ENCODE measurements at regions not wholly inside any gene's neighbourhood (a gene's known extent, or its start where the extent isn't known, plus 50 kb on each side); places are given as distances from the start of the nearest gene placed in this dataset.

DNA sequence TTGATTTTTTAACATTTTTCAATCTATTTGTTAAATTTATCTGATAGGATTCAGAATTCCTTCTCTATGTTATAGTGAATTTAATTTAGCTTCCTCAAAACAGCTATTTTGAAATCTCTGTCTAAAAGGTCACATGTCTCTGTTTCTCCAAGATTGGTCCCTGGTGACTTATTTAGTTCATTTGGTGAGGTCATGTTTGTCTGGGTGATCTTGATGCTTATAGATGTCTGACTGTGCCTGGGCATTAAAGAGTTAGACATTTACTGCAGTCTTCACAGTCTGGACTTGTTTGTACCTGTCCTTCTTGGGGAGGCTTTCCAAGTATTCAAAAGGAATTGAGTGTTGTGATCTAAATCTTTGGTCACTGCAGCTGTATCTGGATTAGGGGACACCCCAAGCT, 169.5 kb upstream of the C2CD4B start:
- FAIRE-seq (no peak), DNase-seq (ENCODE audit: insufficient read length, low spot score) (no peak)
- TF ChIP-seq POLR2A (IDR thresholded peaks at IDR 0.05; ENCODE audit: low read depth, low read length): no peak
- no peak for TF ChIP-seq PAX5 (IDR thresholded peaks at IDR 0.05; ENCODE audit: insufficient read depth, low read length, severe bottlenecking)
- no peak for TF ChIP-seq POU2F2 (IDR thresholded peaks at IDR 0.05; ENCODE audit: low read depth, low read length)

DNA sequence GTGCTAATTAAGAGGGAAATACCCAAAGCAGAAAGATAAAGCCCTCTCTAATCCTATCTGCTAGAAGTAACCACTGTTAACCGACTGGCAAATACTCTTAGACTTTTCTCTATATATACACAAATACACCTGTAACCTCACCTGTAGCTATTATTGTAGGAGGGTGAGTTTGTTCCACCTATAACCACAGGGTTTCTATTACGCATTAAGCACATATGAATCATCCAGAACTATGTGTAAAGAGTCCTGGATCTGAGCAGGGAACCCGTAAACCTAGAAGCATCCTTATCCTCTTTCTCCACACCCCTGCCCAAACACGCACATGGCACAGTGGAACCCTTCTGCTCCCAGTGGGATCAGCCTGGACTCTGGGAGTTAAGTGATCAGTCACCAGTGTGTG, 172.8 kb upstream of the C2CD4B start:
- TF ChIP-seq SPI1 (IDR thresholded peaks at IDR 0.05; ENCODE audit: low read depth, low read length) (no peak), PAX5 (IDR thresholded peaks at IDR 0.05; ENCODE audit: insufficient read depth, low read length, severe bottlenecking) (no peak), POLR2A (IDR thresholded peaks at IDR 0.05; ENCODE audit: low read depth, low read length) (no peak), POLR2AphosphoS5 (IDR thresholded peaks at IDR 0.05; ENCODE audit: low read depth, low read length) (no peak), TAF1 (IDR thresholded peaks at IDR 0.05; ENCODE audit: low read depth, low read length) (no peak), POU2F2 (IDR thresholded peaks at IDR 0.05; ENCODE audit: low read depth, low read length) (no peak)
- no peak for DNase-seq (ENCODE audit: insufficient read length, low spot score)
- FAIRE-seq: no peak

DNA sequence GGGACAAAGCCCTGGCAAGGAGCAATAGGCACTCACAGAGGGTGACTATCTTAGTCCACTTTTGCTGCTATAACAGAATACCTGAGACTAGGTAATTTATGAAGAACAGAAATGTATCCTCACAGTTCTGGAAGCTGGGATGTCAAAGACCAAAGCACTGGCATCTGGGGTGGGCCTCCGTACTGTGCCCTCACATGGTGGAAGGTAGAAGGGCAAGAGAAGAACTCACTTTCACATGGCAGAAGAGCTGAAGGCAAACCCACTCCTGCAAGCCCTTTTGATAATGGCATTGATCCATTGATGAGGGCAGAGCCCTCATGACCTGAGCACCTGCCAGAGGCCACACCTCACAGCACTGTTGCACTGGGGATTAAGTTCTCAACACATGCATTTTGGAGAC, 173.4 kb upstream of the C2CD4B start:
- TF ChIP-seq PAX5 (IDR thresholded peaks at IDR 0.05; ENCODE audit: insufficient read depth, low read length, severe bottlenecking): no peak
- no peak for TF ChIP-seq SPI1 (IDR thresholded peaks at IDR 0.05; ENCODE audit: low read depth, low read length)
- TF ChIP-seq POLR2AphosphoS5 (IDR thresholded peaks at IDR 0.05; ENCODE audit: low read depth, low read length): no peak
- TF ChIP-seq POU2F2 (IDR thresholded peaks at IDR 0.05; ENCODE audit: low read depth, low read length): no peak
- TF ChIP-seq TAF1 (IDR thresholded peaks at IDR 0.05; ENCODE audit: low read depth, low read length): no peak
- TF ChIP-seq POLR2A (IDR thresholded peaks at IDR 0.05; ENCODE audit: low read depth, low read length): no peak
- no peak for FAIRE-seq
- no peak for DNase-seq (ENCODE audit: insufficient read length, low spot score)

DNA sequence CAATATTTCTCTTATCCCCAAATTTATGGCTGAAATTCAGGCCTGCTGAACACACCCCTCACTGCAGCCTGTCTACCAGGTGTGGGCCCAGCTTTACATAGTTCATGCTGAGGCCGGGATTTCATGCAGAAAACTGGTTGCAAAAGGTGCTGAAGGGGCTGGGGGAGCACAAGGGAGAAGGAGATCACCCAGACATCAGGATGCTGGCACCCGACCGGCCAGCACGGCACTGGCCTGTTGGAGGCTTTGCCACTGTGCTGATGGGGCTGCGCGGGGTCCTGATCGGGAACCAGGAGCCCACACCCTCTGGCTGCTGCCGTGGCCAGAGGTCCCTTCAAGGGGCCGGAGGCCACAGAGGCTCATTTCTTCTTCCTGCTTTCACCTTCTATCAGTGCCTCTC, 177.9 kb upstream of the C2CD4B start:
- FAIRE-seq: no peak
- no peak for DNase-seq (ENCODE audit: insufficient read length, low spot score)

DNA sequence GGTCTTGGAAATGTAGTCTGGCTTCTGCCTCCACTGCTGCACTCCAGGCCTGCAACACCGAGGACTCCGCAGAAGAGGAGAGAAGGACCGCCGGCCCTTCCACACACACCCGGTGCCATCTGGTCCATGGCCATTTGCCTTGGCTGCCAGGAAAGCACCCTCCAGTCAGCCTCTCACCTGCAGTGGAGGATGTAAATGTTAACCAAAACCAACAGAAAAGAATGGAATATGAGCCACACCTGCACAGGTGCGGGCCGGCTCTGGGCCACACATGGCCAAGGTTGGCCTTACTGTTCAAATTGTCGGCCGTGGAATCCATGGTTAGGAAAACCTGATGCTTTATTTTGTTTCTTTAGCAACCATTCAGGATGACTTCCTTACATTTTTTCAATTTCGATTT, 178.3 kb upstream of the C2CD4B start:
- TF ChIP-seq POLR2AphosphoS5 (IDR thresholded peaks at IDR 0.05; ENCODE audit: low read depth, low read length): no peak
- no peak for TF ChIP-seq TAF1 (IDR thresholded peaks at IDR 0.05; ENCODE audit: low read depth, low read length)
- TF ChIP-seq POLR2A (IDR thresholded peaks at IDR 0.05; ENCODE audit: low read depth, low read length): no peak
- TF ChIP-seq SPI1 (IDR thresholded peaks at IDR 0.05; ENCODE audit: low read depth, low read length): no peak
- no peak for TF ChIP-seq POU2F2 (IDR thresholded peaks at IDR 0.05; ENCODE audit: low read depth, low read length)
- no peak for TF ChIP-seq PAX5 (IDR thresholded peaks at IDR 0.05; ENCODE audit: insufficient read depth, low read length, severe bottlenecking)
- DNase-seq (ENCODE audit: insufficient read length, low spot score) (no peak), FAIRE-seq (no peak)

More for the DNA sequence above, 177.9 kb upstream of the C2CD4B start:
- TF ChIP-seq POLR2AphosphoS5 (IDR thresholded peaks at IDR 0.05; ENCODE audit: low read depth, low read length) (no peak), POU2F2 (IDR thresholded peaks at IDR 0.05; ENCODE audit: low read depth, low read length) (no peak), TAF1 (IDR thresholded peaks at IDR 0.05; ENCODE audit: low read depth, low read length) (no peak), POLR2A (IDR thresholded peaks at IDR 0.05; ENCODE audit: low read depth, low read length) (no peak), SPI1 (IDR thresholded peaks at IDR 0.05; ENCODE audit: low read depth, low read length) (no peak), PAX5 (IDR thresholded peaks at IDR 0.05; ENCODE audit: insufficient read depth, low read length, severe bottlenecking) (no peak)

DNA sequence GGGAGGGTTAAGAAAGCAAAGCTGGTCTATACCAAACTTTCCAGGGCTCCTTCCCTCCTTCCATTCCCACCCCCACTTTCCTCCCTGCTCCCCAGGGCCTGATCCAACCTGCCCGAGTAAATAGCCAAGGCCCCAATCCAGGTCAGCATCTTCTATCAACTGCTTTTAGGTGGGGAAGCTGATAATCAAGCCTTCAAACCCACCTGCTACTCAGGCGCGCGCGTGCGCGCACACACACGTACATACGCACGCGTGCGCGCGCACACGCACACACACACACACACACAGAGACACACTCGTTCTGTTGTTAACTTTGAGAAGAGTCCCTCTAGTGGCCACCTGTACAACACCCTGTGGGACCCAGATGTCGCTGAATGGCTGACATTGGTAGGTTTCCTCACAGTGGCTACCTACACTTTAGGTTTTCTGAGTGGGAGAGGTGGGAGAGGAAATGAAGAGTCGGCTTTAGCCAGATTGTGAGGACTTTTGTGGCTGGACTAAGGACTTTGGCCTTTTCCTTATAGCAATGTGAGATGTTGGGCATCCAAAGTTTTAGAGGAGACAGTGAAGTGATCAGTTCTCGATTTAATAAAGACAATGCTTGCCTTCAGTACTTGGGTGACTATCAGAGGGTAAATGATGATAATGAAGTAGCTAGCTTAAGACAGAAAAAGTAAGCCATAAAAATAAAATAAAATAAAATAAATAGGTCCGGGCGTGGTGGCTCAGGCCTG, 179.9 kb upstream of the C2CD4B start:
- TF ChIP-seq TAF1 (IDR thresholded peaks at IDR 0.05; ENCODE audit: low read depth, low read length) (no peak), POLR2AphosphoS5 (IDR thresholded peaks at IDR 0.05; ENCODE audit: low read depth, low read length) (no peak), SPI1 (IDR thresholded peaks at IDR 0.05; ENCODE audit: low read depth, low read length) (no peak), POLR2A (IDR thresholded peaks at IDR 0.05; ENCODE audit: low read depth, low read length) (no peak), PAX5 (IDR thresholded peaks at IDR 0.05; ENCODE audit: insufficient read depth, low read length, severe bottlenecking) (no peak), POU2F2 (IDR thresholded peaks at IDR 0.05; ENCODE audit: low read depth, low read length) (no peak)
- DNase-seq (ENCODE audit: insufficient read length, low spot score) (peak; percentile 39), FAIRE-seq (peak; percentile 84)

DNA sequence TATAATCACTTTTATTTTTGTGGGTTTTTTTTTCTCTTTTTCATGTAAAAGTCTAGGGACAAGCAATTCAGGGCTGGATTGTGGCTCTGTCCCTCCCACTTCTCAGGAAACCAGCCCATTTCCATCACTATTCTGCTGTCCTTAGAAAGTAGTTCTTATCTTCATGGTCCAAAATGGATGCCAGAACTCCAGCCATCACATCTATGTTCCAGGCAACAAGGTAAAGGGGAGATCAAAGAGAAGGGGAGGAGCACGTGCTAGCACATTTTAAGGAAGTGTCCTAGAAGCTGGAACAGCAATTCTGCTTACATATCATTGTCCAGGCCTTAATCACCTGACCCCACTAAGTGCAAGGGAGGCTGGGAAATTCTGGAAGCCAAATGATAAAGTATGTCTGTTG, 181.1 kb upstream of the C2CD4B start:
- DNase-seq (ENCODE audit: insufficient read length, low spot score) (no peak), FAIRE-seq (no peak)
- TF ChIP-seq TAF1 (IDR thresholded peaks at IDR 0.05; ENCODE audit: low read depth, low read length) (no peak), POLR2A (IDR thresholded peaks at IDR 0.05; ENCODE audit: low read depth, low read length) (no peak), SPI1 (IDR thresholded peaks at IDR 0.05; ENCODE audit: low read depth, low read length) (no peak), POLR2AphosphoS5 (IDR thresholded peaks at IDR 0.05; ENCODE audit: low read depth, low read length) (no peak), PAX5 (IDR thresholded peaks at IDR 0.05; ENCODE audit: insufficient read depth, low read length, severe bottlenecking) (no peak), POU2F2 (IDR thresholded peaks at IDR 0.05; ENCODE audit: low read depth, low read length) (no peak)

DNA sequence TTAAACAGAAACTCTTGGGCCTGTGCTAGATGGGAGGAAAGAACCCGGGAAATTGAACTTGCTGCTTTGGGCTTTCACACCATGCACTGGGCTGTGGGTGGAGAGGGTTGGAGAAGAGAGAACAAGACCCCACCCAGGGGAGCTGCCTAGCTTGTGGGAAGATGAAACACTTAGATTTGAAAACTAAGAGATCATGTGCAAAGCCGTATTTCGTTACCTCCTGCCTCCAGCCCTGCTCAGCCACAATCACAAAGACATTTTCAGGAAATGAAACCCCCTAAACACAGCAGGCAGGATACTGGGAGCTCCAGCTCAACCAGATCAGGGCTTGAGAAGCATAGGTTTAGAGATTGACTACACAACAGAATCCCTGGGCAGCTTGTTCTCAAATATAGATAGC, 183.0 kb upstream of the C2CD4B start:
- FAIRE-seq (no peak), DNase-seq (ENCODE audit: insufficient read length, low spot score) (no peak)
- TF ChIP-seq PAX5 (IDR thresholded peaks at IDR 0.05; ENCODE audit: insufficient read depth, low read length, severe bottlenecking) (no peak), POLR2A (IDR thresholded peaks at IDR 0.05; ENCODE audit: low read depth, low read length) (no peak), POU2F2 (IDR thresholded peaks at IDR 0.05; ENCODE audit: low read depth, low read length) (no peak), POLR2AphosphoS5 (IDR thresholded peaks at IDR 0.05; ENCODE audit: low read depth, low read length) (no peak), SPI1 (IDR thresholded peaks at IDR 0.05; ENCODE audit: low read depth, low read length) (no peak), TAF1 (IDR thresholded peaks at IDR 0.05; ENCODE audit: low read depth, low read length) (no peak)

DNA sequence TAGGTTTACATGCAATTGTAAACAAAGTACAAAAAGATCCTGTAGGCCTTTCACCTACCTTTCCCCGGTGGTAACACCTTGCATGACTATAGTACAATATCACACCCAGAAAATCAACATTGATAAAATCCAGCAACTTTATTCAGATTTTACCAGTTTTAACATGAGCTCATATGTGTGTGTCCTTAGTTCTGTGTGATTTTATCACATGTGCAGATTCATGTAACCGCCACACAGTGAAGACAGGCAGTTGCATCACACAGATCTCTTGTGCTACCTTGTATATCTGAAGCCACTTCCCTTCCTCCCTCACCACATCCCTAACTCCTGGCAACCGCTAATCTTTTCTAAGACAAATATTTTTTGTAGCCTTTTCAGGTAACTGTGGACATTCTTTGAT, 183.5 kb upstream of the C2CD4B start:
- no peak for FAIRE-seq
- TF ChIP-seq PAX5 (IDR thresholded peaks at IDR 0.05; ENCODE audit: insufficient read depth, low read length, severe bottlenecking): no peak
- TF ChIP-seq POLR2A (IDR thresholded peaks at IDR 0.05; ENCODE audit: low read depth, low read length): no peak
- TF ChIP-seq TAF1 (IDR thresholded peaks at IDR 0.05; ENCODE audit: low read depth, low read length): no peak
- no peak for TF ChIP-seq POU2F2 (IDR thresholded peaks at IDR 0.05; ENCODE audit: low read depth, low read length)
- no peak for TF ChIP-seq SPI1 (IDR thresholded peaks at IDR 0.05; ENCODE audit: low read depth, low read length)
- no peak for TF ChIP-seq POLR2AphosphoS5 (IDR thresholded peaks at IDR 0.05; ENCODE audit: low read depth, low read length)
- DNase-seq (ENCODE audit: insufficient read length, low spot score): no peak

DNA sequence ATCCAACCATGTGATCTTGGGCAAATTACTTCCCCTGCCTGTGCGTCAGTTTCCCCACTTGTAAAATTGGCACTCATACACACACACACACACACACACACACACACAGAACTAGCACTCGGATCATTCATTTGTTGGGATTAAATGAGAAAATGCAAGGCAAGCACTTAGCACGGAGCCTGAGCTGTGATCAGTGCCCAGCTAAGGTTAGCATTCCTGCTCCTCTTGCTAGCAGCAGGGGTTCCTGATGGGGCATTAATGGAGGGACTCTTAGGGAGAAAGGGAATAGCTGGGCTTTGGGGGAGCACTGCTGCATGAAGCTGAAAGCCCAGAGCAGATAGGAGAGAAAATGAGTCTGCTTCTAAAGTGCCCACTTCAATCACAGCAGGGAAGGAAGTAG, 187.7 kb upstream of the C2CD4B start:
- TF ChIP-seq POU2F2 (IDR thresholded peaks at IDR 0.05; ENCODE audit: low read depth, low read length) (no peak), PAX5 (IDR thresholded peaks at IDR 0.05; ENCODE audit: insufficient read depth, low read length, severe bottlenecking) (no peak), SPI1 (IDR thresholded peaks at IDR 0.05; ENCODE audit: low read depth, low read length) (no peak)
- FAIRE-seq (no peak), DNase-seq (ENCODE audit: insufficient read length, low spot score) (no peak)
